H9 (cell line): ENCODE measurements at regions not wholly inside any gene's neighbourhood (a gene's known extent, or its start where the extent isn't known, plus 50 kb on each side); places are given as distances from the start of the nearest gene placed in this dataset.

ENCODE experiments used
- DNase-seq: peaks from one replicate; pipeline ENCODE4 v3.0.0-alpha.2; 2017
- H2AFZ ChIP-seq: one replicate; pipeline ENCODE4 v1.6.1; 2013; ENCODE audit warnings: mild to moderate bottlenecking, low read length, control low read depth, moderate library complexity
- H2AK5ac ChIP-seq: 2 replicates; pipeline ENCODE4 v1.6.1; 2013; ENCODE audit warnings: low read length, control low read depth, mixed read lengths; ENCODE audit not compliant: insufficient read length
- H2BK120ac ChIP-seq: one replicate; pipeline ENCODE4 v1.6.1; 2013; ENCODE audit warnings: low read depth, mild to moderate bottlenecking, low read length, control low read depth, inconsistent platforms; ENCODE audit not compliant: poor library complexity, severe bottlenecking
- H2BK12ac ChIP-seq: 2 replicates; pipeline ENCODE4 v1.6.1; 2013; ENCODE audit warnings: low read length, control low read depth, mixed read lengths, low read depth; ENCODE audit not compliant: insufficient read length
- H2BK15ac ChIP-seq: 2 replicates; pipeline ENCODE4 v1.6.1; 2013; ENCODE audit warnings: low read depth, low read length, control low read depth
- H2BK20ac ChIP-seq: one replicate; pipeline ENCODE4 v1.6.1; 2013; ENCODE audit warnings: low read depth, mild to moderate bottlenecking, low read length, control low read depth, inconsistent platforms; ENCODE audit not compliant: poor library complexity, severe bottlenecking
- H2BK5ac ChIP-seq: 2 replicates; pipeline ENCODE4 v1.6.1; 2013; ENCODE audit warnings: low read length, control low read depth, mixed read lengths; ENCODE audit not compliant: insufficient read length
- H3K14ac ChIP-seq: 2 replicates; pipeline ENCODE4 v1.6.1; 2013; ENCODE audit warnings: low read length, control low read depth; ENCODE audit not compliant: insufficient read depth
- H3K18ac ChIP-seq: 2 replicates; pipeline ENCODE4 v1.6.1; 2013; ENCODE audit warnings: low read depth, mild to moderate bottlenecking, mixed read lengths, low read length, control low read depth; ENCODE audit not compliant: insufficient read length
- H3K23ac ChIP-seq: 2 replicates; pipeline ENCODE4 v1.6.1; 2013; ENCODE audit warnings: low read length, control low read depth, mixed read lengths, low read depth; ENCODE audit not compliant: insufficient read length
- H3K23me2 ChIP-seq: 2 replicates; pipeline ENCODE4 v1.6.1; 2013; ENCODE audit warnings: low read depth, mild to moderate bottlenecking, mixed read lengths, low read length, control low read depth; ENCODE audit not compliant: insufficient read length, poor library complexity, severe bottlenecking
- H3K27ac ChIP-seq: 2 replicates; pipeline ENCODE4 v1.5.1; 2013; ENCODE audit warnings: low read length, control low read depth, mixed read lengths, low read depth; ENCODE audit not compliant: insufficient read length
- H3K27me3 ChIP-seq: 2 replicates; pipeline ENCODE4 v1.6.1; 2013; ENCODE audit warnings: low read length, control low read depth, inconsistent platforms; ENCODE audit not compliant: insufficient read depth
- H3K4ac ChIP-seq: 2 replicates; pipeline ENCODE4 v1.6.1; 2013; ENCODE audit warnings: low read depth, mild to moderate bottlenecking, control low read depth, inconsistent platforms, low read length, moderate library complexity
- H3K4me1 ChIP-seq: 2 replicates; pipeline ENCODE4 v1.6.1; 2013; ENCODE audit warnings: low read length, control low read depth, inconsistent platforms; ENCODE audit not compliant: insufficient read depth
- H3K4me2 ChIP-seq: 2 replicates; pipeline ENCODE4 v1.6.1; 2013; ENCODE audit warnings: low read length, control low read depth, mixed read lengths; ENCODE audit not compliant: insufficient read length, insufficient read depth
- H3K56ac ChIP-seq: 2 replicates; pipeline ENCODE4 v1.6.1; 2013; ENCODE audit warnings: low read depth, mild to moderate bottlenecking, mixed read lengths, low read length, control low read depth; ENCODE audit not compliant: insufficient read length
- H3K79me1 ChIP-seq: 2 replicates; pipeline ENCODE4 v1.6.1; 2013; ENCODE audit warnings: low read depth, mild to moderate bottlenecking, moderate library complexity, low read length, control low read depth, inconsistent platforms; ENCODE audit not compliant: insufficient read depth, poor library complexity, severe bottlenecking
- H3K79me2 ChIP-seq: 2 replicates; pipeline ENCODE4 v1.6.1; 2013; ENCODE audit warnings: low read length, control low read depth, inconsistent platforms; ENCODE audit not compliant: insufficient read depth
- H3K9ac ChIP-seq: 2 replicates; pipeline ENCODE4 v1.6.1; 2013; ENCODE audit warnings: low read length, control low read depth, mixed read lengths; ENCODE audit not compliant: insufficient read length; ENCODE audit errors: extremely low read depth
- H3K9me3 ChIP-seq: one replicate; pipeline ENCODE4 v1.6.1; 2013; ENCODE audit warnings: low read depth, low read length, inconsistent platforms; ENCODE audit not compliant: control insufficient read depth
- H3T11ph ChIP-seq: one replicate; pipeline ENCODE4 v1.6.1; 2013; ENCODE audit warnings: mild to moderate bottlenecking, low read length, control low read depth, inconsistent platforms
- H4K20me1 ChIP-seq: one replicate; pipeline ENCODE4 v1.6.1; 2013; ENCODE audit not compliant: control insufficient read depth, insufficient read length, insufficient read depth
- H4K5ac ChIP-seq: 2 replicates; pipeline ENCODE4 v1.6.1; 2013; ENCODE audit warnings: low read depth, mild to moderate bottlenecking, mixed read lengths, low read length, control low read depth; ENCODE audit not compliant: insufficient read length
- H4K8ac ChIP-seq: replicated peaks from 2 replicates; pipeline ENCODE4 v1.6.1; 2013; ENCODE audit warnings: low read length, control low read depth, mixed read lengths, low read depth; ENCODE audit not compliant: insufficient read length
- H4K91ac ChIP-seq: 2 replicates; pipeline ENCODE4 v1.6.1; 2013; ENCODE audit warnings: low read depth, mild to moderate bottlenecking, moderate library complexity, mixed read lengths, low read length, control low read depth; ENCODE audit not compliant: insufficient read length
- H3K27ac Mint-ChIP-seq, 3 experiments: 2 replicates in 2 of 3; 3 replicates in 1 of 3; pipeline ENCODE4 v1.8.0; 2020 to 2021; ENCODE audit warnings: mixed read lengths in 3 of 3, mild to moderate bottlenecking in 1 of 3, moderate library complexity in 1 of 3
- H3K27me3 Mint-ChIP-seq: 2 replicates; pipeline ENCODE4 v1.8.0; 2021; ENCODE audit warnings: low read depth, mild to moderate bottlenecking, moderate library complexity, mixed read lengths
- H3K36me3 Mint-ChIP-seq, 3 experiments: 2 replicates in 2 of 3; 3 replicates in 1 of 3; pipeline ENCODE4 v1.8.0; 2020 to 2021; ENCODE audit warnings: low read depth in 3 of 3, mixed read lengths in 3 of 3; ENCODE audit not compliant: insufficient read depth in 1 of 3
- H3K4me1 Mint-ChIP-seq, 2 experiments: 2 replicates each; pipeline ENCODE4 v1.8.0; 2020; ENCODE audit warnings: mixed read lengths in 2 of 2
- H3K4me3 Mint-ChIP-seq, 2 experiments: 2 replicates in 1 of 2; 3 replicates in 1 of 2; pipeline ENCODE4 v1.8.0; 2020 to 2021; ENCODE audit warnings: mild to moderate bottlenecking in 2 of 2, mixed read lengths in 2 of 2, moderate library complexity in 1 of 2
- H3K9me3 Mint-ChIP-seq, 2 experiments: 2 replicates in 1 of 2; 3 replicates in 1 of 2; pipeline ENCODE4 v1.8.0; 2020; ENCODE audit warnings: mild to moderate bottlenecking in 2 of 2, mixed read lengths in 2 of 2, moderate library complexity in 1 of 2
- WGBS: extraction: QIAGEN DNeasy Blood & Tissue Kit; methylation state at CpG from one replicate; pipeline ENCODE4 v1.1.7; 2013; ENCODE audit warnings: missing lambda C conversion rate, low lambda C conversion rate, mixed read lengths; ENCODE audit not compliant: insufficient read length; ENCODE audit errors: extremely low coverage; 5-methylcytosine and 5-hydroxymethylcytosine counted together
- TF ChIP-seq, protein P1 (sequence below): fragments of 200-600 bp; sonication (generic); conservative IDR thresholded peaks from 3 replicates; pipeline ENCODE4 v1.8.0; 2021; ENCODE audit warnings: antibody characterized with exemption, mild to moderate bottlenecking

DNA sequence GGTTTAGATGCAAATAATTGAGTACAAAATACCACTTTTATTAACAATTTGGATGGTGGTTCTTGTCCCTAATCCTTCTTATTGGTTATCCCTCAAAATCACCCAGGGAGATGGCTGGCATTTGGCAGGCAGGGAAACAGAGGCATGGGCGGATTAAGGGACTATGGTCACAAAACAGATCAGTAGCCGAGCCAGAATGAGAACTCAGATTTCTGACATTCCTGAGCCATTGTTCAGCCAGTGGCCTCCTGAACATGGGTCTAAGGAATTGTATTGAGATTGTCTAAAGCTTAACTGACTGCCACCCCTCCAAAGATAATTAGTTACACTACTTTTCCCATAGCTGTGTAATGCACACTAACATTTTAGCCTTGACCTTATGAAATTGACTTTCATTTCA, 88.4 kb downstream of the CHD9NB start:
- no peak overlapping the region for H2BK12ac ChIP-seq

More for the DNA sequence above, 88.4 kb downstream of the CHD9NB start:
- H2BK20ac ChIP-seq = no peak overlapping the region
- no CpG with 5 or more reads among the region's 2 CpGs for WGBS
- no peak overlapping the region for H3K9ac ChIP-seq
- DNase-seq = no peak
- no peak overlapping the region for H2AFZ ChIP-seq
- H2BK120ac ChIP-seq = no peak overlapping the region
- H3T11ph ChIP-seq = no peak overlapping the region
- H4K20me1 ChIP-seq = no peaks in the 10 kb centered on the region
- H3K14ac ChIP-seq = no peak overlapping the region
- Mint-ChIP-seq H3K9me3 (no peaks in the 10 kb centered on the region; a peak in 1 of 5 replicates), H3K36me3 (no peaks in the 10 kb centered on the region), H3K27ac (no peak overlapping the region), H3K4me1 (peaks cover 25 to 32% of the 10 kb centered on the region in 2 experiments), H3K4me3 (no peak overlapping the region), H3K27me3 (no peaks in the 10 kb centered on the region)
- no peak overlapping the region for H4K91ac ChIP-seq
- H4K8ac ChIP-seq = no peak overlapping the region
- TF ChIP-seq, protein P1, sequence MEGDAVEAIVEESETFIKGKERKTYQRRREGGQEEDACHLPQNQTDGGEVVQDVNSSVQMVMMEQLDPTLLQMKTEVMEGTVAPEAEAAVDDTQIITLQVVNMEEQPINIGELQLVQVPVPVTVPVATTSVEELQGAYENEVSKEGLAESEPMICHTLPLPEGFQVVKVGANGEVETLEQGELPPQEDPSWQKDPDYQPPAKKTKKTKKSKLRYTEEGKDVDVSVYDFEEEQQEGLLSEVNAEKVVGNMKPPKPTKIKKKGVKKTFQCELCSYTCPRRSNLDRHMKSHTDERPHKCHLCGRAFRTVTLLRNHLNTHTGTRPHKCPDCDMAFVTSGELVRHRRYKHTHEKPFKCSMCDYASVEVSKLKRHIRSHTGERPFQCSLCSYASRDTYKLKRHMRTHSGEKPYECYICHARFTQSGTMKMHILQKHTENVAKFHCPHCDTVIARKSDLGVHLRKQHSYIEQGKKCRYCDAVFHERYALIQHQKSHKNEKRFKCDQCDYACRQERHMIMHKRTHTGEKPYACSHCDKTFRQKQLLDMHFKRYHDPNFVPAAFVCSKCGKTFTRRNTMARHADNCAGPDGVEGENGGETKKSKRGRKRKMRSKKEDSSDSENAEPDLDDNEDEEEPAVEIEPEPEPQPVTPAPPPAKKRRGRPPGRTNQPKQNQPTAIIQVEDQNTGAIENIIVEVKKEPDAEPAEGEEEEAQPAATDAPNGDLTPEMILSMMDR = no peak
- H3K79me1 ChIP-seq = no peaks in the 10 kb centered on the region
- no peaks in the 10 kb centered on the region; the same call in 1 of the 2 replicates for H3K4me1 ChIP-seq
- no peak overlapping the region for H3K4me2 ChIP-seq
- no peak overlapping the region for H3K27ac ChIP-seq
- no peak overlapping the region for H4K5ac ChIP-seq
- no peaks in the 10 kb centered on the region for H3K23me2 ChIP-seq
- H3K27me3 ChIP-seq = no peaks in the 10 kb centered on the region
- no peaks in the 10 kb centered on the region for H3K9me3 ChIP-seq
- no peak overlapping the region for H3K23ac ChIP-seq
- H3K18ac ChIP-seq = no peak overlapping the region
- no peak overlapping the region for H3K4ac ChIP-seq
- no peak overlapping the region for H3K56ac ChIP-seq
- H2BK5ac ChIP-seq = no peak overlapping the region
- no peak overlapping the region for H2AK5ac ChIP-seq
- no peaks in the 10 kb centered on the region for H3K79me2 ChIP-seq
- H2BK15ac ChIP-seq = no peak overlapping the region
